ENCODE measurements at regions not wholly inside any gene's neighbourhood (a gene's known extent, or its start where the extent isn't known, plus 50 kb on each side); places are given as distances from the start of the nearest gene placed in this dataset.

DNA sequence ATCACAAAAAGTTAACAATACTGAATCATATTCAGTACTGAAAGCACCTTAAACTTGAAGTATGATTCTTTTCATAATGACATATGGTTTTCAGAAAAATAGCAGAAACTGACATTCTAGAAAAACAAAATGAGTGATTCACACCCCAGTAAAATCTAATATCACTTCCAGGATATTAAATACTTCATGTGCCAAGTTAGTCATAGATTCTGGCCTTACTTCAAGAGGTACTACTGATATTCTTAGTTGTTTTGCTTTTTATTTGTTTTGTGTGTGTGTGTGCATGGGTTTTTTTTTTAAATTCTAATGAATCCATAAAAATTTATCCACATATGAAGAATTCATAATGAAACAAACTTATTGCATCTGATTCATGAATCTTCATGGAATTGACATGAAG is 207.9 kb upstream of the UFM1 start:
- TF ChIP-seq, protein P1, sequence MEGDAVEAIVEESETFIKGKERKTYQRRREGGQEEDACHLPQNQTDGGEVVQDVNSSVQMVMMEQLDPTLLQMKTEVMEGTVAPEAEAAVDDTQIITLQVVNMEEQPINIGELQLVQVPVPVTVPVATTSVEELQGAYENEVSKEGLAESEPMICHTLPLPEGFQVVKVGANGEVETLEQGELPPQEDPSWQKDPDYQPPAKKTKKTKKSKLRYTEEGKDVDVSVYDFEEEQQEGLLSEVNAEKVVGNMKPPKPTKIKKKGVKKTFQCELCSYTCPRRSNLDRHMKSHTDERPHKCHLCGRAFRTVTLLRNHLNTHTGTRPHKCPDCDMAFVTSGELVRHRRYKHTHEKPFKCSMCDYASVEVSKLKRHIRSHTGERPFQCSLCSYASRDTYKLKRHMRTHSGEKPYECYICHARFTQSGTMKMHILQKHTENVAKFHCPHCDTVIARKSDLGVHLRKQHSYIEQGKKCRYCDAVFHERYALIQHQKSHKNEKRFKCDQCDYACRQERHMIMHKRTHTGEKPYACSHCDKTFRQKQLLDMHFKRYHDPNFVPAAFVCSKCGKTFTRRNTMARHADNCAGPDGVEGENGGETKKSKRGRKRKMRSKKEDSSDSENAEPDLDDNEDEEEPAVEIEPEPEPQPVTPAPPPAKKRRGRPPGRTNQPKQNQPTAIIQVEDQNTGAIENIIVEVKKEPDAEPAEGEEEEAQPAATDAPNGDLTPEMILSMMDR (IDR thresholded peaks at IDR 0.05): no peak

DNA sequence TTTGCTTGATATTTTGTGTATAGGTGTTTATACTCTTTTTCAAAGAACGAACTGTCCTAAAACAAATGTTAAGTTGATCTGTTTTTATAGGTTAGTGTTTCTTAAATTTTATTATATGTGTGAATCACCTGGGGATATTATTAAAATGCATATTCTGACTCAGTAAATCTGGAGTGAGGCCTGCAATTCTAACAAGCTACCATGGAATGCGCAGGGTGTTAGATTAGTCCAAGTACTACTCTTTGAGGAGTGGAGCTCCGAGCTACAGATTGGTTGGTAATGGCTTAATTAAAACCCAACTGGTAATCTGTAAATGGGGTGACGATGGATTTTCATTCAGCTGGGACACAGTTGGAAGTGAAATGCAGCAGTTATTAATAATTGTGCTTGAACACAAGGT is 214.1 kb upstream of the UFM1 start:
- TF ChIP-seq, protein P1 (IDR thresholded peaks at IDR 0.05): no peak

DNA sequence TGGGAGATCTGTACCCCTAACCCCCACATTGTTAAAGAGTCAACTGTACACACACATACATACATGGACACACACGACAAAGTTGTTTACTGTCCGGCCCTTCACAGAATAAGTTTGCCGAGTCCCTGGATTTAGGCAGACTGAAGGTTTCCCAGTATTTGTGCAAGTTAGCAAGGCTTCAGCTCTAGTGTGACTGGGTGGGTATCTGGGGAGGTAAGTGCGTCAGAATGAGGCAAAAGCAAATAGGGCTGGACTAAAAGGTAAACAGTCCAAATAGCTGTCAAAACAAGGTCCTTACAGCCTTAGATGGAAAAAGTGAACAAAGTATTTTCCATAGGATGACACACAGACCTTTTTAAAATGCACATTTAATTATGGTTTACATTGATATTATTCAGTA is 228.4 kb upstream of the UFM1 start:
- TF ChIP-seq, protein P1 (IDR thresholded peaks at IDR 0.05): no peak

DNA sequence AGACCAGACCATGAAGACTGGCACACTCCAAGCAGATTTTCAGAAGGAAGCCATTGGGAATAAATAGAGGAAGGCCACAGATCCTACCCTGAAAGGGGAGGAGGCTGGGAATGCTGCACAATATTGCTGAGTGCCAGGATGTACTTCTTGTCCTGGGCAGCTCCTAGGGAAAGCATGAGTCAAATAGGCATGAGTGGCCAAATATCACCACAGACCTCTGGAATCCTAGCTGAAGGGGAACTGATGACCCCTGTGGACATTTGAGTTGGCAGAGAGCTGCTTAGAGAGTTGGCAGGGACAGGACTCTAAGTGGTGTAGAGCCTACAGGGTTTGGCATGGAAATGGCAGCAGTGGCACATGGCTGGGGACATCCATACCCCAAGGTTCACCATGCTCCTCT is 234.3 kb upstream of the TRPC4 start:
- TF ChIP-seq, protein P1 (IDR thresholded peaks at IDR 0.05): no peak

DNA sequence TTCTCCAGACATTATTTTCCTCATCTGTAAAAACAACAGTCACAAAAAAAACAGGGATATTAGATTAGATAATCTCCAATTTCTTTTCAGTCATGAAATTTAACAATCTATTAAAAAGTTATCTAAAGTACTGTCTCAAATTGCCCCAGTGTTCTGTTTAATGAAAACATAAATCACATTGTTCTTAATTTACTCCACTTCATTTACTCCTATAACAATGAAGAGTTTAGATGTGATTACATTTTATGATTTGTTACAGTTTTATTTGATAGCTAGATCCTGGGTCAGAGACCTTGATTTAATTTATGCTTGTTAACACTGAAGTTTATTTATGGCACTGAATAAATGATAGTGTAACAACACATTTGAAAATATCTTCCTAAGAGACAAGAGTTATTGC is 230.2 kb upstream of the TRPC4 start:
- TF ChIP-seq, protein P1 (IDR thresholded peaks at IDR 0.05): no peak

DNA sequence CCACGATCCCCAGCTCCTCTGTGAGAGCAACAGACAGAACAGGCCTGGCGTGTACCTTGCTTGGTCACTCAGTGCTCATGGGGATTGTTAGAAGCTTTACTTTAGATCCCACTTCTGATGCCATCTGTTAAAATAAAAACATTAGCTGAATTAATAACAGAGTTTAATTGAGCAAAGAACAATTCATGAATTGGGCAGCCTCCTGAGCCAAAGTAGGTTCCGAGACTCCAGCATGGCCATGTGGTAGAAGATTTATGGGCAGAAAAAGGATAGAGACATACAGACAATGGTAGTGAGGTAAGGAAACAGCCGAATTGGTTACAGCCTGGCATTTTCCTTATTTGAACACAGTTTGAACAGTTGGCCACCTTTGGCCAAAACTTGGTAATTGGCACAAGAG is 223.9 kb upstream of the TRPC4 start:
- TF ChIP-seq, protein P1 (IDR thresholded peaks at IDR 0.05): no peak

DNA sequence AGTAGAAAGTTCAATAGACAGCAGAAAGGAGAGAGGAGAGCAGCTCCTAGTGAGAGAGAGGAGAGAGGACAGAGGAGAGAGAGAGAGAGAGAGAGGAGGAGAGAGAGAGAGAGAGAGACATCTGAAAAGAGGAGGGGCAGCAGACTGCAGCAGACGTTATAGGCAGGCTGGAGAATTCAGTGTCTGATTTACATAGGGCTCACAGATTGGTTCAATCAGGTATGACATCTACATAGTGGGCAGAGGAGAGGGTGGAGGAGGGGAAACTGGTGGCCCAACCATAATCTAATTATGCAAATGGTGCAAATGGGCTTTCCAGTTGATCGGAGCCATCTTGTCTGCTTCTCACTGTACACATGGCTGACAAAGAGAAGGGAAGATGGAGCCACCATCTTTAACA is 221.3 kb upstream of the TRPC4 start:
- TF ChIP-seq, protein P1 (IDR thresholded peaks at IDR 0.05): no peak

DNA sequence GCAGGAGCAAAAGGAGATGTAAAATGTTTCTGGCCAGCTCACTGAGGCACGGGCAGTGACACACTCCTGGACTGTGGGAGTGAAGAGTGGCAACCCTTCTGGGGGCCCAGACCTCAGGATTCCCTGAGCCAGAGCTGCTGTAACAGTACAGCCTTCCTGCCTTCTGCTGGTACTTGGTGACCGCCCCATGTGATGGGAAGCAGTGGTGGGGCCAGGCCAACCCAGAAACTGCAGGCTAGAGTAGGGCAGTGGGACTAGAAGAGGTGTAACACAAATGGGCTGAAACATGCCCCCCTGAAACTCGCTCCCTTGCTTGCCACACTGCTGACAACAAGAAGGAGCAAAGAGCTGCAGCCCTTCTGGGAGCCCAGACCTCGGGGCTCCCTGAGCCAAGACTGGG is 217.1 kb upstream of the TRPC4 start:
- TF ChIP-seq, protein P1 (IDR thresholded peaks at IDR 0.05): no peak

Measured in LNCAP (cell line).